Dedifferentiated amniotic fluid mesenchymal stem cell (primary cell): ENCODE measurements at regions not wholly inside any gene's neighbourhood (a gene's known extent, or its start where the extent isn't known, plus 50 kb on each side); places are given as distances from the start of the nearest gene placed in this dataset.

Experiments
- DNase-seq: peaks from one replicate; pipeline ENCODE4 v3.0.0-alpha.2; 2016; ENCODE audit errors: extremely low spot score

DNA sequence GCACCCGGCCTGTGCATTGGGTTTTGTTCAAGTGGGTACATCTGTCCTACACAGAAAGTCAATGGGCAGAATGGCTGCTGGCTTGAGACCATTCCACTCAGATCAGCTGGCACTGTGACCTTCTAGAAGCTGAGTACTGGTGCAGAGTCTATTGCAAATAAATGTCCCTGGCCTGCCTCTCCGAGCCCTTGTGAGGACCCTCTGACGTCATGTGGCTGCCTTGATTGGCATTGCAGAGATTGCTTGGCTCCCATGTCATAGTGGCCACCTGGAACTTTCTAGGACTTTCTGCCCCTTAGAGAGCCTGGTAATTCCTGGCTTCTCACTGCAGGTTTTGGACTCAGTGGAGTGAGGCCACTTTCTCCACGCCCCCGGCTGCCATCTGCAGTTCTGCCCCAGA, 211.3 kb downstream of the ENGASE start:
- no peak for DNase-seq

DNA sequence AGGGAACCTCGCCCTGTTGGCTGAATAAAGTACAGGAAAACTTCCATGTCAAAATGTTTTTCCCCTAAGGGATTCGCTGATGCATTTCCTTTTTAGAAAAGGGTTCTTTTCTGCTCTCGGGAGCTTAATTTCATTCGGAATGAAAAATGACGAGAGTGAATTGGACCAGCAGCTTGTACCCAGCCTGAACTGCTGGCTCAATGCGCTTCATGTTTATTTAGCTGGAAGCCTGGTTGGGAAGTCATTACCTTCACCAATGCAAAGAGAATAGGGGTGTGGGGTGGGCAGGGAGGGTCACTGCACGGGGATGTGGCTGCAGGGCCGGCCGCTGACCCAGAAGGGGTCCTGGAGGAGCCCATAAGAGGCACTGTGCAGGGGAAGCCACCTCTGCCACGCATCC, 207.7 kb downstream of the ENGASE start:
- no peak for DNase-seq

GRCh38 chr17:79281803-79282202, 207.2 kb downstream of the ENGASE start:
- DNase-seq: no peak

GRCh38 chr17:79280866-79281572, 206.4 kb downstream of the ENGASE start:
- DNase-seq: no peak

DNA sequence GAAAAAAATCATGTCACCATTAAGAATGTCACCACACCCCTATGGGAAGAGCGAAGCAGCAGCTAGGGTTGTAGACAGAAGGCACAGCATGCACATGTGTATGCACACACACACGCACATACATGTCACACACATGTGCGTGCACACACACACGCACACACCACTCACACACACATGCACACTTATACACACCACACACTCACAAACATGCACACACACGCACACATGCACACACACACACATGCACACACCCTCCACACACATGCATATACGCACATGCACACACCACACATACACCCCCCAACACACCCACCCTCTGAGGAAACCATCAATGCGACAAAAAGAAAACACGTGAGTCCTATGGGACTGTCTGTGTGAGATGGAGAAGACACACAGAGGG, 205.4 kb downstream of the ENGASE start:
- no peak for DNase-seq

DNA sequence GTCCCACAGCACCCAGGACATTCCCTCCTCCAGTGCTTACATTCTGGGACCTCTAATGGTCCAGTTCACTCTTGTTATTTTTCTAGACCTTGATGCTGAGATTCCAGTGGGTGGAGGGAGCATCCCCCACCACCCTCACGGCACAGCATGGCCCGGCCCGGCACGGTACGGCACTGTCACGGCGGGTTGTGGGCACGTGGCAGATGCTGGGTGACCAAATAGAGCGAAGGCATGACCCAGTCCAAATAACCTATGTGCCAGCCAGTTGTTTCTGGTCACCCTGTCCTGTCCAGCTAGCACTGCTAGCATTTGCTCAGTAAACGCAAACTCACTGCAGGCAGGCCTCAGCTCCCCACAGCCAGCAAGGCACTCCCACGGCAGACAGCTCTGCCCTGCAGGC, 204.7 kb downstream of the ENGASE start:
- no peak for DNase-seq

DNA sequence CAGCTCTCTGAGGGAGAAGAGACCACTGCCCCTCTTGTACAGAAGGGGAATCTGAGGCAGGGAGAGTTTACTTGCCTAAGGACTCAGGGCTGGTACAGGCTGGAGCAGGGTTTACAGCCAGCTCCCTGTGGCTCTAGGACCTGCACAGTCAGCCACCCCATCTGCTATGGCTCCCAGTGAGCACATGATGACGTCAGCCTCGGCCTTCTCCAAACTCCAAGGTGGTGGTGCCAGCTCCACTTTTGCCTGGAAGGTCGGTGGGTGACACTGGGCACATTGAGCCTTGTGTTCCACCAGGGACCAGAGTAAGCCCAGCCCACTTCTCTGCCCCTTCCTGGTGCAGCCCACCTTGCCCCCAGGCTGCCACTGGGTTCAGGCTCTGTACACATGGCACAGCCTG, 202.2 kb downstream of the ENGASE start:
- DNase-seq: no peak

GRCh38 chr17:79273660-79274059, 199.0 kb downstream of the ENGASE start:
- no peak for DNase-seq

DNA sequence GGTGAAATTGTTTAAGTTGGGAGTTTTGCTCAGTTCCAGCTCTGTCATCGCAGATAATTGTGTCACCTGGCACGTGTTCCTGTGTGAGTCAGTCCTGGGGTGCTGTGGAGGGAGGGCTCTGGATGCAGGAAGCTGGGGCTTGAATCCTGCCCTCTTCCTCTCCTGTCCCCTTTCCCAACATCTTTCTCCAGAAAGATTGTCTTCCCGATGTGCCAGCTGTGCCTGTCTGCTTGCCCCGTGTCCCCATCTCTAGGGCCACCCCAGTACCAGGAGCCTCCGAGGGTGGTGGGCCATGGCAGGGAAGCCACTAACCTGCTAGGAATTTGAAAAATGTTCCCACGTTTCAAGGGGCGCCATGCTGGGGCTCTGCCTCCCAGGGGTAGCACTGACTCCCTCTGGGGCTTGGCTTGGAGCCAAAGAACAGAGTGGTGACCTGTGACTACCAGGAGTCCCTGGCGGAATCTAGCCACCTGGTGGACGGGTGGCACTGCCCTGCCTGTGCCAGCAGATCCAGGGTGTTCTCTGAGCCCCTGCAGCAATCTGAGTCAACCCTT, 198.1 kb downstream of the ENGASE start:
- DNase-seq: no peak

- DNase-seq: no peak
Measured at GRCh38 chr17:79272220-79272619, 197.6 kb downstream of the ENGASE start.

DNA sequence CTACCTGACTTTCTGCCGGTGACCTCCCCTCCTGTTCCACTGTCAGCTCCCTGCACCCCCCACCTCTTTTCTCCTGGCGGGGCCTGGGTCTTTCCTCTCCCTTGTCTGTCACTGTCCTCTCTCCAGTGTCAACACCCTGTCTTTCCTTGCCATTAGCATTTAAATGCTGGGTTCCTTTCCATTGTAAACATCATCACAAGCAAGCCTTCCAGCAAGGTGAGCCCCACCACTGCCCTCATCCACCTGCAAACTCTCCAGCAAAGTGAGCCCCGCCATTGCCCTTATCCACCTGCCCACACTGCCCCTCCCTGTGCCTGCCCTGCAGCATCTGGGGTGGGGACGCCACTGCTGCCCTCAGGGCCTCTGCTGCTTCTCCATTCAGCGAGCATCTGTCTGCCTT, 195.0 kb downstream of the ENGASE start:
- DNase-seq: no peak

DNA sequence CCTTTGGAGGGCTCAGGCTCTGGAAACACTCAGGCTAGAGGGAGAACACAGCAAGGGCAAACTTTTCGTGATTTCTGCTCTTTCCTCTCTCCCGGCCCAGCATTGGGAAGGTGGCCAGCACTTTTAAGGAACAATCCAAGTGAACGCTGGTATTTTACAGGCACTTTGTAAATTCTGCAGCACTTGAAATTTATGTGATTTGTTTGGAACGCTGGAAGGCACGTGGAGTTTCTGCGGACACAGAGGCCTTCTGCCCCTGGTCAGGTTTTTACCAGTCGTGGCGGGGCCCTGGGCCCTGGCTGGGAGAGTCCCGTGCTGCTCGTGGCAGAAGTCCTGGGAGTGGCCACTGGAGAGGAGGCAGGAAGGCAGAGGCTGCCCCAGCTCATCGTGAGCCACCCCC, 188.6 kb downstream of the ENGASE start:
- no peak for DNase-seq

GRCh38 chr17:79262624-79263023, 188.0 kb downstream of the ENGASE start:
- no peak for DNase-seq

- DNase-seq: no peak
Measured at GRCh38 chr17:79261355-79262072, 186.9 kb downstream of the ENGASE start.

DNA sequence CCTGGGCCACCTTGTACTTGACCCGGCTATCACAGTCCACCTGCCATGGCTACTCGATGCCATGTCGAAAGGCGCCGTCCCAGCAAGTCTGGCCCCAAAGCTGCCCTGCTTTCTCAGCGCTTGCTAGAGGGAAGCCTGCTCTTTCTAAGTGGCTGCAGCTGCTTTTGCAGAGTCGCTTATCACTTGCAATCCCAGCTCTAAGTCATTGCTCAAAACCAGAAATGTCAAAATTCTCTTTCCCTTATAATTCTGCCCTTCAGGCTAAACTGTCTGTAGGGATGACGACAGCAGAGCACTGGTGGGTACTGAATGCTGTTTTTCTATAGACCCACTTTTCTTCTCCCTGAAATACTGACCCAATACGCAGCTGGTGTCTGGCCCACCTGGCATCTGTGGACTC, 184.2 kb downstream of the ENGASE start:
- DNase-seq: no peak

DNA sequence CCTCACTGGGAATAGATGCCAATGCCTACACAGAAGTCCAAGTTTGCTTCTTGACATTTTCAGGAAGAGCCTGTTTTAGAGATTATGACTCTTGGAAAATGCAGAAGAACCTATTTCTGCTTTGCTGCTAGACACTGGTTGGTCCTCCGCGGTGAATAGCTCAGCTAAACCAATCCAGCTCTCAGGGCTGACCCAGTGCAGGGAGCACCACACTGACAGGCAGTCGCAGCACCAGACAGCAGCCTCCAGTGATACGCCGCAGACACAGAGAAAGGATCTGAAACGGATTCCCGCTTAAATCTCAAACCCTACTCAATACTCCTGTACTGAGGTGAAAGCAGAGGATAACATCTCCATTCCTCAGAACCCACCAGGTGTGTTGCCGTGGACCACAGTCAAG, 183.4 kb downstream of the ENGASE start:
- no peak for DNase-seq

DNA sequence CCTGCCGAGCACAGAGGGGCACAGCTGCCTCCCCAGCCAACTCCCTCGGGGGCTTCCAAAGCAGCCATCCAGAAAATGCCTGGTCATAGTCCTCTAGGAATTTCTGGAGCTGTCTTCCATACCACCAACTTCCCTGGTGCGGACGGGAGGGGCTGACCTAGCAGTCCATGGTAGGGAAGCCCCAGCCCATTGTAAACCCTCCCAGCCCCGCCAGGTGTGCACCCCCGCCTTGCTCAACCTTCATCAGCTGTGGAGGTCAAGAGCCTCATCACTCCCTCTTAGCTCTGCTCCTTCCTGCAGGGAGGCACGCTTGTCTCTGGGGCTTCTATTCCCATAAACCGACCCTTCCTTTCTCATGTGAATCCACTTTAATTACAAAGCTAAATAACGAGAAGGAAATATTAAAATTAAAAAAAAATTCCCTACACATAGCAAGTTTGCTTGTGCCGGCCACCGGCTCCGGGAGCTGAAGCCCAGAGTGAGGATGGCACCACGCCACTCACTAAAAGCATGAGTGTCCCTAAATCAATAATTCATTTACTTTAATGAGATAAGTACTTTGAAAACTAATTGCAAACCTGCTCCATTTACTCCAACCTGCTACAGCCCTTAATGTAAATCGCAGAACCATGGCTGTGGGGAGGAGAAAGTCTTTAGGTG, 181.4 kb downstream of the ENGASE start:
- no peak for DNase-seq

DNA sequence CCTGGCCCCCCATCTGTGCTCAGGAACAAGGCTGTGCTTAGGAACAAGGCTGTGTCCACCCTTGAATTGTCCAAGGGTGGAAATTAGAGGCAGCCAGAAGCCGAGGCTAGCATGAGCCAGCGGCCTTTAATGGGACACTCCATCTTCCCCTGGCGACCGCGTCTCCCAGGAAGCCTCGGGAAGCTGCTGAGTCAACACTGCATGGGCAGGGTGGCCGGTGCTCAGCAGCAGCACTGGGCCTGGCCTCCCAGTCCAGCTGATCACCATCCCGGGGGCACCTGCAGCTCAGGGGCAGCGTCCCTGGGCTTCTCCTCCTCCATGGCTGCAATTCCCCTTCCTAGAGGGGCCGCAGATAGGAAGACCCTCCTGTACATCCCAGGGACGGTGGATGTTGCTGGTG, 180.8 kb downstream of the ENGASE start:
- no peak for DNase-seq

DNA sequence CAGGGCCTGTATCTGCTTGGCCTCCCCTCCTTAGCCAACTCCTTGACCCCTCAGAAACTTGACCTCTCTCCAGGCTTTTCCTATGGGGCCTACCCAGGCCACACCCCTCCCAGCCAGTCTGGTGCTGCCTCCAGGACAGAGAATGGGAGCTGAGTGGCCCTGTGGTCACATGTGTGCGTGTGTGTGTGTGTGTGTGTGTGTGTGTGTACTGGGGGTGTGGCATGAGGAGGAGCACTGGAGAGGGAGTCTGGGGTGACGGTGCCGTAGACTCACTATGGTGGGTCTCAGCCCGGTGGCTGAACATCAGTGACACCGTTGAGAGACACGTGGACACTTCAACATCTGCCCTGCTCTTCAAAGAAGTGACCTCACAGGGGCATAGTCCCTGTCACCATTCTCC, 180.4 kb downstream of the ENGASE start:
- DNase-seq: no peak

DNA sequence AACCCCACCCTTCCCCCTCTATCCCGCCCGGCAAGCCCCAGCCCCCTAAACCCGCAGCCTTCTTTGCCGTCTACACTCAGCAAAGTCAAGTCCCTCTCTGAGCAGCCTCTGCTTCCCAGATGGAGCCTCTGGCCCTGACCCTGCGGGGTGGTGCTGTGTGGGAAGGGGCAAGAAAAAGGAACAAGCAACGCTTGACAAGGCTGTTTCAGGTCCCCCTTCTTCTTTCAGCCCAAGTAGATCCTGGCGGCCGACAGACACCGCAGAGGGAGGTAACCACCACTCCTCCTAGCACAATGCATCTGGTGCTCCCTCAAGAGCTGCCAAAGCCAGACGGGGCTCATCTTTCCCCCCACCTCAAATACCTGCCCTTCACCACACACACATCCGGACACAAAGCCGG, 178.3 kb downstream of the ENGASE start:
- DNase-seq: no peak

DNA sequence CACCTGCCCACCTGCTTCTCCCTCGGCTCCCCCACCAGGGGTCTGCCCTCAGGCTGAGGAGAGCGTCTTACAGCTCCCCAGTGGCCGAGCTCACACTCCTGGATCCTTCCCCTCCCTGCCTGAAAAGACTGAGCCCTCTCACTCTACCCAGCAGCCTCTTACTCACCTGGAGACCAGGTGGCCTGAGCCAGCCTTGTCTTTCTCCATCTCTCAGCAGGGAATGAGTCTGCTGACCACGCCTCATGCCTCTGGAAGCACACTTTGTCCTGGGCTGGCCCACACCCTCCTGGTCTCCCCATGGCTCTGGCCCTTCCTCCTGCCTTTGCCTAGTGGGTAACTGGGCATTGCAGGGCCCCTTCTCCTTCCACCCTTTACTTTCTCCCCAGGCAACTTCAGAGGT, 177.2 kb downstream of the ENGASE start:
- no peak for DNase-seq

DNA sequence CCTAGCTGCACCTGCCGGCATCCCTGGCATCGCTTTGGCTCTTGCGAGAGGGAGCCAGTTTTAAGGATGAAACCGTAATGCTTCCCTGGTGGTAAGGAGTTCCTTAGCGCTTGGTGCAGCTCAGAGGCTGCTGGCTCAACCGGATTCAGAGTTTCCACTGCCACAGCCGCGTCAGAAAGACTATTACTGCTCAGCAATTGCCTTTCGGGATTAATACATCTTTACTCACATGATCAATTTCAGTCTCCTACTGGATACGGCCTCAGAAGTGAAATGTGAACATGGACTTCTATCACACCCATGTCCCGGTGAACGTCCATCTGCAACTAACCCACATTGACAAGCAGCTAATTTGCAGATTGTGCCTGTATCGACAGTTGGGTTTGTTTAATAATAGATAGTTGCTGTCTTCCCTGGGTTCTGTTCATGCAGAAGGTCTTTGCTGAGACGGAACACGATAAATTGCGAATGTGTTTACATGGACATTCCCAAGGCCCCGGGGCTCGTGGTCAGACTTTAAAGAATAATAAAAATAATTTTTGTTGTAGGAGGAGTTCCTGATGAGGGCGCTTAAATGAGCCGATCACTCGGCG, 175.4 kb downstream of the ENGASE start:
- no peak for DNase-seq
